Astrocyte (in vitro differentiated cells and primary cell): ENCODE measurements at regions not wholly inside any gene's neighbourhood (a gene's known extent, or its start where the extent isn't known, plus 50 kb on each side); places are given as distances from the start of the nearest gene placed in this dataset.

ENCODE experiments used
- DNase-seq: peaks from one replicate; pipeline ENCODE4 v3.0.0-alpha.2; 2010; ENCODE audit warnings: low read depth
- FAIRE-seq: peaks from 2 replicates; lab custom pipeline; 2011; peaks lifted over from hg19 to GRCh38; lab: Jason Lieb, UNC
- H2AFZ ChIP-seq: 2 replicates; pipeline ENCODE4 v1.6.0; 2012; ENCODE audit warnings: low read depth, low read length, inconsistent platforms
- H3K27ac ChIP-seq: 2 replicates; pipeline ENCODE4 v1.5.1; 2011; ENCODE audit warnings: low read depth, low read length, inconsistent platforms
- H3K27me3 ChIP-seq: 2 replicates; pipeline ENCODE4 v1.6.0; 2011; ENCODE audit warnings: low read length, inconsistent platforms; ENCODE audit not compliant: insufficient read depth
- H3K36me3 ChIP-seq: 2 replicates; pipeline ENCODE4 v1.5.1; 2011; ENCODE audit warnings: low read length, inconsistent platforms; ENCODE audit not compliant: insufficient read depth
- H3K4me1 ChIP-seq: 2 replicates; pipeline ENCODE4 v1.5.1; 2011; ENCODE audit warnings: low read length, inconsistent platforms; ENCODE audit not compliant: insufficient read depth
- H3K4me2 ChIP-seq: 2 replicates; pipeline ENCODE4 v1.6.0; 2012; ENCODE audit warnings: low read length, inconsistent platforms
- H3K4me3 ChIP-seq: 2 replicates; pipeline ENCODE4 v1.5.1; 2011; ENCODE audit warnings: low read depth, mild to moderate bottlenecking, low read length, inconsistent platforms; ENCODE audit not compliant: insufficient read depth
- H3K79me2 ChIP-seq: 2 replicates; pipeline ENCODE4 v1.6.0; 2012; ENCODE audit warnings: mild to moderate bottlenecking, low read length, inconsistent platforms; ENCODE audit not compliant: insufficient read depth
- H3K9ac ChIP-seq: 2 replicates; pipeline ENCODE4 v1.6.0; 2012; ENCODE audit warnings: mild to moderate bottlenecking, low read length, inconsistent platforms
- H3K9me3 ChIP-seq: 2 replicates; pipeline ENCODE4 v1.5.1; 2012; ENCODE audit warnings: low read depth, mild to moderate bottlenecking, low read length, inconsistent platforms; ENCODE audit not compliant: insufficient read depth
- H4K20me1 ChIP-seq: 2 replicates; pipeline ENCODE4 v1.6.0; 2012; ENCODE audit warnings: low read length, inconsistent platforms; ENCODE audit not compliant: insufficient read depth
- H3K27ac Mint-ChIP-seq: one replicate; pipeline ENCODE4 v1.8.0; 2021; ENCODE audit warnings: mild to moderate bottlenecking, mixed read lengths; ENCODE audit not compliant: unreplicated experiment
- H3K27me3 Mint-ChIP-seq: one replicate; pipeline ENCODE4 v1.8.0; 2021; ENCODE audit warnings: low read depth, mixed read lengths; ENCODE audit not compliant: unreplicated experiment
- H3K36me3 Mint-ChIP-seq: one replicate; pipeline ENCODE4 v1.8.0; 2021; ENCODE audit warnings: low read depth, mixed read lengths; ENCODE audit not compliant: unreplicated experiment
- H3K4me1 Mint-ChIP-seq: one replicate; pipeline ENCODE4 v1.8.0; 2021; ENCODE audit warnings: low read depth, mixed read lengths; ENCODE audit not compliant: unreplicated experiment
- H3K4me3 Mint-ChIP-seq: one replicate; pipeline ENCODE4 v1.8.0; 2021; ENCODE audit warnings: mild to moderate bottlenecking, moderate library complexity, mixed read lengths; ENCODE audit not compliant: unreplicated experiment
- H3K9me3 Mint-ChIP-seq: one replicate; pipeline ENCODE4 v1.8.0; 2021; ENCODE audit warnings: mild to moderate bottlenecking, mixed read lengths; ENCODE audit not compliant: unreplicated experiment
- CTCF ChIP-seq: IDR thresholded peaks from 2 replicates; pipeline ENCODE4 v1.5.1; 2011; ENCODE audit warnings: low read depth, mild to moderate bottlenecking, inconsistent platforms, low read length, moderate library complexity; ENCODE audit not compliant: insufficient read depth
- EZH2 ChIP-seq: IDR thresholded peaks from 2 replicates; pipeline ENCODE4 v1.6.1; 2012; ENCODE audit warnings: mild to moderate bottlenecking, low read length, inconsistent platforms; ENCODE audit not compliant: insufficient read depth

- no peaks in the 10 kb centered on the region for H3K79me2 ChIP-seq
- no peak for FAIRE-seq
These were observed 253.8 kb downstream of the DHX15 start for GRCh38 chr4:24330573-24330972.

GRCh38 chr4:24330172-24330571, 254.2 kb downstream of the DHX15 start:
- Mint-ChIP-seq H3K27ac (no peak overlapping the region), H3K27me3 (peaks cover 4% of the 10 kb centered on the region), H3K4me1 (peaks cover 7% of the 10 kb centered on the region), H3K9me3 (peaks cover 4% of the 10 kb centered on the region), H3K36me3 (no peaks in the 10 kb centered on the region), H3K4me3 (no peak overlapping the region)
- no peak overlapping the region for H3K4me2 ChIP-seq
- no peak overlapping the region for H3K27ac ChIP-seq
- no peaks in the 10 kb centered on the region for H3K36me3 ChIP-seq
- H3K4me3 ChIP-seq, result no peak overlapping the region
- H2AFZ ChIP-seq, result no peak overlapping the region
- DNase-seq, result peak; percentile 36
- H4K20me1 ChIP-seq, result no peaks in the 10 kb centered on the region
- H3K9me3 ChIP-seq, result no peaks in the 10 kb centered on the region
- H3K27me3 ChIP-seq, result no peaks in the 10 kb centered on the region
- no peaks in the 10 kb centered on the region for H3K79me2 ChIP-seq
- no peak for FAIRE-seq
- H3K9ac ChIP-seq, result no peak overlapping the region
- H3K4me1 ChIP-seq, result no peaks in the 10 kb centered on the region
- TF ChIP-seq CTCF (no peak), EZH2 (no peak)

More at GRCh38 chr4:24330573-24330972, 253.8 kb downstream of the DHX15 start:
- no peak overlapping the region for H2AFZ ChIP-seq
- no peak overlapping the region for H3K27ac ChIP-seq
- H3K4me3 ChIP-seq, result no peak overlapping the region
- H3K9me3 Mint-ChIP-seq, result peaks cover 4% of the 10 kb centered on the region
- no peak for TF ChIP-seq CTCF
- no peaks in the 10 kb centered on the region for H3K36me3 Mint-ChIP-seq
- H3K27me3 ChIP-seq, result no peaks in the 10 kb centered on the region
- peaks cover 4% of the 10 kb centered on the region for H3K27me3 Mint-ChIP-seq
- no peaks in the 10 kb centered on the region for H3K4me1 ChIP-seq
- no peak overlapping the region for H3K9ac ChIP-seq
- no peak overlapping the region for H3K27ac Mint-ChIP-seq
- H3K36me3 ChIP-seq, result no peaks in the 10 kb centered on the region
- H3K4me2 ChIP-seq, result no peak overlapping the region
- H3K4me1 Mint-ChIP-seq, result peaks cover 7% of the 10 kb centered on the region
- H3K9me3 ChIP-seq, result no peaks in the 10 kb centered on the region
- no peak for DNase-seq
- no peak overlapping the region for H3K4me3 Mint-ChIP-seq
- H4K20me1 ChIP-seq, result no peaks in the 10 kb centered on the region

GRCh38 chr4:24328711-24329110, 255.6 kb downstream of the DHX15 start:
- H3K9ac ChIP-seq, result no peak overlapping the region
- peak; percentile 20 for DNase-seq
- H4K20me1 ChIP-seq, result no peaks in the 10 kb centered on the region
- no peaks in the 10 kb centered on the region for H3K9me3 ChIP-seq
- peaks cover 4% of the 10 kb centered on the region for H3K9me3 Mint-ChIP-seq
- no peak overlapping the region for H3K4me3 Mint-ChIP-seq
- H3K4me1 ChIP-seq, result no peaks in the 10 kb centered on the region
- no peak overlapping the region for H3K27ac Mint-ChIP-seq
- FAIRE-seq, result no peak
- H3K27me3 ChIP-seq, result no peaks in the 10 kb centered on the region
- H3K27ac ChIP-seq, result no peak overlapping the region
- no peak overlapping the region for H3K4me2 ChIP-seq
- H3K4me3 ChIP-seq, result no peak overlapping the region
- no peaks in the 10 kb centered on the region for H3K36me3 ChIP-seq
- no peaks in the 10 kb centered on the region for H3K79me2 ChIP-seq
- no peaks in the 10 kb centered on the region for H3K36me3 Mint-ChIP-seq
- TF ChIP-seq CTCF (no peak), EZH2 (no peak)
- H3K4me1 Mint-ChIP-seq, result peaks cover 7% of the 10 kb centered on the region
- H2AFZ ChIP-seq, result peak overlapping the region; percentile 42
- H3K27me3 Mint-ChIP-seq, result peaks cover 14% of the 10 kb centered on the region
